Astrocyte (in vitro differentiated cells and primary cell): ENCODE measurements at regions not wholly inside any gene's neighbourhood (a gene's known extent, or its start where the extent isn't known, plus 50 kb on each side); places are given as distances from the start of the nearest gene placed in this dataset.
A peak's percentile ranks its signal among the peaks of the same experiment; 100 is the strongest.

Experiments
- DNase-seq: peaks from one replicate; pipeline ENCODE4 v3.0.0-alpha.2; 2010; ENCODE audit warnings: low read depth
- FAIRE-seq: peaks from 2 replicates; lab custom pipeline; 2011; peaks lifted over from hg19 to GRCh38; lab: Jason Lieb, UNC
- H2AFZ ChIP-seq: 2 replicates; pipeline ENCODE4 v1.6.0; 2012; ENCODE audit warnings: low read depth, low read length, inconsistent platforms
- H3K27ac ChIP-seq: 2 replicates; pipeline ENCODE4 v1.5.1; 2011; ENCODE audit warnings: low read depth, low read length, inconsistent platforms
- H3K27me3 ChIP-seq: 2 replicates; pipeline ENCODE4 v1.6.0; 2011; ENCODE audit warnings: low read length, inconsistent platforms; ENCODE audit not compliant: insufficient read depth
- H3K36me3 ChIP-seq: 2 replicates; pipeline ENCODE4 v1.5.1; 2011; ENCODE audit warnings: low read length, inconsistent platforms; ENCODE audit not compliant: insufficient read depth
- H3K4me1 ChIP-seq: 2 replicates; pipeline ENCODE4 v1.5.1; 2011; ENCODE audit warnings: low read length, inconsistent platforms; ENCODE audit not compliant: insufficient read depth
- H3K4me2 ChIP-seq: 2 replicates; pipeline ENCODE4 v1.6.0; 2012; ENCODE audit warnings: low read length, inconsistent platforms
- H3K4me3 ChIP-seq: 2 replicates; pipeline ENCODE4 v1.5.1; 2011; ENCODE audit warnings: low read depth, mild to moderate bottlenecking, low read length, inconsistent platforms; ENCODE audit not compliant: insufficient read depth
- H3K79me2 ChIP-seq: 2 replicates; pipeline ENCODE4 v1.6.0; 2012; ENCODE audit warnings: mild to moderate bottlenecking, low read length, inconsistent platforms; ENCODE audit not compliant: insufficient read depth
- H3K9ac ChIP-seq: 2 replicates; pipeline ENCODE4 v1.6.0; 2012; ENCODE audit warnings: mild to moderate bottlenecking, low read length, inconsistent platforms
- H3K9me3 ChIP-seq: 2 replicates; pipeline ENCODE4 v1.5.1; 2012; ENCODE audit warnings: low read depth, mild to moderate bottlenecking, low read length, inconsistent platforms; ENCODE audit not compliant: insufficient read depth
- H4K20me1 ChIP-seq: 2 replicates; pipeline ENCODE4 v1.6.0; 2012; ENCODE audit warnings: low read length, inconsistent platforms; ENCODE audit not compliant: insufficient read depth
- H3K27ac Mint-ChIP-seq: one replicate; pipeline ENCODE4 v1.8.0; 2021; ENCODE audit warnings: mild to moderate bottlenecking, mixed read lengths; ENCODE audit not compliant: unreplicated experiment
- H3K27me3 Mint-ChIP-seq: one replicate; pipeline ENCODE4 v1.8.0; 2021; ENCODE audit warnings: low read depth, mixed read lengths; ENCODE audit not compliant: unreplicated experiment
- H3K36me3 Mint-ChIP-seq: one replicate; pipeline ENCODE4 v1.8.0; 2021; ENCODE audit warnings: low read depth, mixed read lengths; ENCODE audit not compliant: unreplicated experiment
- H3K4me1 Mint-ChIP-seq: one replicate; pipeline ENCODE4 v1.8.0; 2021; ENCODE audit warnings: low read depth, mixed read lengths; ENCODE audit not compliant: unreplicated experiment
- H3K4me3 Mint-ChIP-seq: one replicate; pipeline ENCODE4 v1.8.0; 2021; ENCODE audit warnings: mild to moderate bottlenecking, moderate library complexity, mixed read lengths; ENCODE audit not compliant: unreplicated experiment
- H3K9me3 Mint-ChIP-seq: one replicate; pipeline ENCODE4 v1.8.0; 2021; ENCODE audit warnings: mild to moderate bottlenecking, mixed read lengths; ENCODE audit not compliant: unreplicated experiment
- CTCF ChIP-seq: IDR thresholded peaks from 2 replicates; pipeline ENCODE4 v1.5.1; 2011; ENCODE audit warnings: low read depth, mild to moderate bottlenecking, inconsistent platforms, low read length, moderate library complexity; ENCODE audit not compliant: insufficient read depth
- EZH2 ChIP-seq: IDR thresholded peaks from 2 replicates; pipeline ENCODE4 v1.6.1; 2012; ENCODE audit warnings: mild to moderate bottlenecking, low read length, inconsistent platforms; ENCODE audit not compliant: insufficient read depth

GRCh38 chr3:76198086-76198485, 412.7 kb upstream of the ZNF717 start:
- DNase-seq (no peak), FAIRE-seq (no peak)
- Histone ChIP-seq H2AFZ (no peak overlapping the region), H3K27me3 (no peaks in the 10 kb centered on the region), H3K36me3 (no peaks in the 10 kb centered on the region), H3K4me3 (no peak overlapping the region), H3K9me3 (no peaks in the 10 kb centered on the region), H3K79me2 (no peaks in the 10 kb centered on the region), H4K20me1 (no peaks in the 10 kb centered on the region), H3K4me2 (no peak overlapping the region), H3K27ac (no peak overlapping the region), H3K4me1 (no peaks in the 10 kb centered on the region), H3K9ac (no peak overlapping the region)
- Mint-ChIP-seq H3K4me3 (no peak overlapping the region), H3K9me3 (peaks cover 2% of the 10 kb centered on the region), H3K27me3 (no peaks in the 10 kb centered on the region), H3K36me3 (no peaks in the 10 kb centered on the region), H3K27ac (no peak overlapping the region), H3K4me1 (no peaks in the 10 kb centered on the region)
- TF ChIP-seq EZH2 (no peak), CTCF (no peak)

- H3K9me3 Mint-ChIP-seq = peaks cover 2% of the 10 kb centered on the region
- no peaks in the 10 kb centered on the region for H3K36me3 Mint-ChIP-seq
- no peaks in the 10 kb centered on the region for H3K27me3 Mint-ChIP-seq
- no peak overlapping the region for H3K9ac ChIP-seq
- H3K4me1 ChIP-seq = no peaks in the 10 kb centered on the region
- H2AFZ ChIP-seq = no peak overlapping the region
- H3K36me3 ChIP-seq = no peaks in the 10 kb centered on the region
- FAIRE-seq (no peak), DNase-seq (peak; percentile 1)
- H3K27ac ChIP-seq = no peak overlapping the region
- no peak overlapping the region for H3K4me2 ChIP-seq
- no peaks in the 10 kb centered on the region for H3K9me3 ChIP-seq
- H4K20me1 ChIP-seq = no peaks in the 10 kb centered on the region
- H3K27me3 ChIP-seq = no peaks in the 10 kb centered on the region
- no peak for TF ChIP-seq CTCF
- no peak for TF ChIP-seq EZH2
- no peak overlapping the region for H3K4me3 ChIP-seq
- no peaks in the 10 kb centered on the region for H3K4me1 Mint-ChIP-seq
- no peak overlapping the region for H3K27ac Mint-ChIP-seq
- no peak overlapping the region for H3K4me3 Mint-ChIP-seq
- H3K79me2 ChIP-seq = no peaks in the 10 kb centered on the region
These were observed 414.0 kb upstream of the ZNF717 start for GRCh38 chr3:76199382-76199781.

- Histone ChIP-seq H3K79me2 (no peaks in the 10 kb centered on the region), H3K4me3 (no peak overlapping the region), H3K36me3 (no peaks in the 10 kb centered on the region), H3K9ac (no peak overlapping the region), H3K4me2 (no peak overlapping the region), H4K20me1 (no peaks in the 10 kb centered on the region), H3K27ac (no peak overlapping the region), H2AFZ (no peak overlapping the region), H3K27me3 (no peaks in the 10 kb centered on the region), H3K9me3 (no peaks in the 10 kb centered on the region), H3K4me1 (no peaks in the 10 kb centered on the region)
- DNase-seq (no peak), FAIRE-seq (no peak)
- TF ChIP-seq EZH2 (no peak), CTCF (no peak)
- H3K4me1 Mint-ChIP-seq = no peaks in the 10 kb centered on the region
- no peaks in the 10 kb centered on the region for H3K27me3 Mint-ChIP-seq
- no peak overlapping the region for H3K4me3 Mint-ChIP-seq
- no peaks in the 10 kb centered on the region for H3K36me3 Mint-ChIP-seq
- no peak overlapping the region for H3K27ac Mint-ChIP-seq
- H3K9me3 Mint-ChIP-seq = peaks cover 2% of the 10 kb centered on the region
These were observed 418.2 kb upstream of the ZNF717 start for GRCh38 chr3:76203578-76203977.
